Nephron (organoid): ENCODE measurements at regions not wholly inside any gene's neighbourhood (a gene's known extent, or its start where the extent isn't known, plus 50 kb on each side); places are given as distances from the start of the nearest gene placed in this dataset.

Source experiments
- H3K27ac Mint-ChIP-seq, 3 experiments: 2 replicates each; pipeline ENCODE4 v1.8.0; 2020; ENCODE audit warnings: mixed read lengths in 3 of 3, mild to moderate bottlenecking in 2 of 3, moderate library complexity in 1 of 3
- H3K27me3 Mint-ChIP-seq: 2 replicates; pipeline ENCODE4 v1.8.0; 2021; ENCODE audit warnings: low read depth, mild to moderate bottlenecking, moderate library complexity, mixed read lengths
- H3K36me3 Mint-ChIP-seq: 2 replicates; pipeline ENCODE4 v1.8.0; 2020; ENCODE audit warnings: low read depth, mixed read lengths
- H3K4me1 Mint-ChIP-seq: 2 replicates; pipeline ENCODE4 v1.8.0; 2020; ENCODE audit warnings: mixed read lengths
- H3K4me3 Mint-ChIP-seq, 3 experiments: 2 replicates each; pipeline ENCODE4 v1.8.0; 2020; ENCODE audit warnings: mild to moderate bottlenecking in 3 of 3, mixed read lengths in 3 of 3, moderate library complexity in 2 of 3
- H3K9me3 Mint-ChIP-seq: 2 replicates; pipeline ENCODE4 v1.8.0; 2020; ENCODE audit warnings: mixed read lengths
- CTCF ChIP-seq, 3 experiments: fragments of 200-600 bp; sonication (generic); IDR thresholded peaks; one replicate each; pipeline ENCODE4 v1.5.0; 2021; ENCODE audit warnings: antibody characterized with exemption in 3 of 3; ENCODE audit not compliant: unreplicated experiment in 3 of 3

- Mint-ChIP-seq H3K36me3 (peaks cover 5% of the 10 kb centered on the region), H3K9me3 (peaks cover 44% of the 10 kb centered on the region), H3K27me3 (no peaks in the 10 kb centered on the region), H3K4me1 (no peaks in the 10 kb centered on the region), H3K4me3 (no peak overlapping the region), H3K27ac (no peak overlapping the region)
- no peak for TF ChIP-seq CTCF (IDR thresholded peaks at IDR 0.05; ENCODE audit: unreplicated experiment in 3 of 3)
Observed at GRCh38 chr20:29687438-29687837, 1570.0 kb upstream of the DEFB115 start.

GRCh38 chr20:29689411-29690225, 1567.8 kb upstream of the DEFB115 start:
- H3K36me3 Mint-ChIP-seq = peaks cover 5% of the 10 kb centered on the region
- H3K27ac Mint-ChIP-seq = no peak overlapping the region
- H3K27me3 Mint-ChIP-seq = no peaks in the 10 kb centered on the region

GRCh38 chr20:29690274-29690673, 1567.2 kb upstream of the DEFB115 start:
- no peaks in the 10 kb centered on the region for H3K4me1 Mint-ChIP-seq
- peaks cover 5% of the 10 kb centered on the region for H3K36me3 Mint-ChIP-seq

More at GRCh38 chr20:29689411-29690225, 1567.8 kb upstream of the DEFB115 start:
- H3K4me1 Mint-ChIP-seq = no peaks in the 10 kb centered on the region
- H3K4me3 Mint-ChIP-seq = no peak overlapping the region
- no peak for TF ChIP-seq CTCF (IDR thresholded peaks at IDR 0.05; ENCODE audit: unreplicated experiment in 3 of 3)
- peaks cover 39% of the 10 kb centered on the region for H3K9me3 Mint-ChIP-seq

GRCh38 chr20:29740601-29740950, 1516.9 kb upstream of the DEFB115 start:
- Mint-ChIP-seq H3K27me3 (no peaks in the 10 kb centered on the region), H3K9me3 (peaks cover 35% of the 10 kb centered on the region), H3K4me3 (no peak overlapping the region), H3K27ac (no peak overlapping the region), H3K4me1 (no peaks in the 10 kb centered on the region), H3K36me3 (no peaks in the 10 kb centered on the region)
- TF ChIP-seq CTCF (IDR thresholded peaks at IDR 0.05; ENCODE audit: unreplicated experiment in 3 of 3) = no peak

More at GRCh38 chr20:29690274-29690673, 1567.2 kb upstream of the DEFB115 start:
- H3K4me3 Mint-ChIP-seq = no peak overlapping the region
- no peaks in the 10 kb centered on the region for H3K27me3 Mint-ChIP-seq
- no peak for TF ChIP-seq CTCF (IDR thresholded peaks at IDR 0.05; ENCODE audit: unreplicated experiment in 3 of 3)
- H3K9me3 Mint-ChIP-seq = peaks cover 43% of the 10 kb centered on the region
- no peak overlapping the region for H3K27ac Mint-ChIP-seq

- Mint-ChIP-seq H3K36me3 (no peaks in the 10 kb centered on the region), H3K4me3 (no peak overlapping the region), H3K4me1 (no peaks in the 10 kb centered on the region), H3K27ac (no peak overlapping the region), H3K9me3 (peaks cover 37% of the 10 kb centered on the region), H3K27me3 (no peaks in the 10 kb centered on the region)
- no peak for TF ChIP-seq CTCF (IDR thresholded peaks at IDR 0.05; ENCODE audit: unreplicated experiment in 3 of 3)
Observed at GRCh38 chr20:29740951-29741593, 1516.4 kb upstream of the DEFB115 start.

GRCh38 chr20:29741594-29741893, 1515.9 kb upstream of the DEFB115 start:
- Mint-ChIP-seq H3K4me3 (no peak overlapping the region), H3K36me3 (no peaks in the 10 kb centered on the region), H3K4me1 (no peaks in the 10 kb centered on the region), H3K27ac (no peak overlapping the region), H3K9me3 (peaks cover 41% of the 10 kb centered on the region), H3K27me3 (no peaks in the 10 kb centered on the region)
- no peak for TF ChIP-seq CTCF (IDR thresholded peaks at IDR 0.05; ENCODE audit: unreplicated experiment in 3 of 3)
